Caki2 (cell line): ENCODE measurements at regions not wholly inside any gene's neighbourhood (a gene's known extent, or its start where the extent isn't known, plus 50 kb on each side); places are given as distances from the start of the nearest gene placed in this dataset.
"Not testable (repeated sequence)": the region's sequence is repeated elsewhere in the genome, so short reads cannot be mapped to it uniquely, and the experiment has no call there.

Experiments
- DNase-seq: peaks from one replicate; pipeline ENCODE4 v3.0.0-alpha.2; 2015; ENCODE audit warnings: low read depth
- in situ Hi-C: cut with HindIII; loops from 2 replicates; pipeline ENCODE4 v1.10.0; 2016; ENCODE audit warnings: low sequenced_read_pairs, low pct_unique_long_range_greater_than_20kb, mixed read lengths

DNA sequence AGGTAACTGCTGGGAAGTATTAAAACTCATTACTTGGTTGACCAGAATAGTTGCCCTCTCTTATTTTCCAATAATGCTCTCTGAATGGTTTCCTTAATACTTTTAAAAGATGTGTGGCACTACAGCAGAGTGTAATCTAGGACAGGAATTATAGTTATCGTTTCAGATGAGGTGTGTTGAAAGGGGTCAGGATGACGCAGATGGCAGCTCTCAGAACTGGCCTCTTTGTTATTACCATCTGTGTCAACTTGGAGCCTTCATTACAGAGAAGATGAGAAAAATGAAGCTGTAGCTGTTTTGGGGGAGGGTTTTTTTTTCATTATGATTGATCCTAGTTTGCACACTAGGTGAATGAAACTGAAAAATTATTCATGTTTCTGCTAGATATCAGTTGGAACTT, 238.9 kb downstream of the ANKRD30BL start:
- in situ Hi-C loops, DNase-seq: not testable (repeated sequence)
